PC-9 (cell line): ENCODE measurements at regions not wholly inside any gene's neighbourhood (a gene's known extent, or its start where the extent isn't known, plus 50 kb on each side); places are given as distances from the start of the nearest gene placed in this dataset.

Source experiments
- CTCF ChIP-seq: fragments of 200-600 bp; sonication (generic); conservative IDR thresholded peaks from 2 replicates; pipeline ENCODE4 v1.6.1; 2017; ENCODE audit warnings: mixed run types, antibody characterized with exemption, mild to moderate bottlenecking, moderate library complexity
- EZH2 ChIP-seq: fragments of 200-600 bp; sonication (generic); IDR thresholded peaks from 2 replicates; pipeline ENCODE4 v1.8.0; 2017; ENCODE audit warnings: antibody characterized with exemption, low read depth

DNA sequence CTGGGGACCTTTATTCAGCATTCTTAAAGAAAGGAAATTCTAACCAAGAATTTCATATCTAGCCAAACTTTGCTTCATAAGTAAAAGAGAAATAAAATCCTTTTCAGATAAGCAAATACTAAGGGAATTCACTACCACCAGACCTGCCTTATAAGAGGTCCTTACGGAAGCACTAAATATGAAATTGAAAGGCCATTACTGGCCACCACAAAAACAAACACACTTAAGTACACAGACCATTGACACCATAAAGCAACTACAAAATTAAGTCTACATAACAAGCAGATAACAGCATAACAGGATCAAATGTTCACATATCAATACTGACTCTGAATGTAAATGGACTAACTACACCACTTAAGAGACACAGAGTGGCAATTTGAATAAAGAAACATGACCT, 361.4 kb upstream of the POU5F2 start:
- TF ChIP-seq CTCF: no peak
- no peak for TF ChIP-seq EZH2
